GM21737 (cell line): ENCODE measurements at regions not wholly inside any gene's neighbourhood (a gene's known extent, or its start where the extent isn't known, plus 50 kb on each side); places are given as distances from the start of the nearest gene placed in this dataset.
"Not testable (repeated sequence)": the region's sequence is repeated elsewhere in the genome, so short reads cannot be mapped to it uniquely, and the experiment has no call there.

Source experiments
- ATAC-seq: cut with Tn5 transposase; IDR thresholded peaks from one replicate; pipeline ENCODE4 v1.9.1; 2021; ENCODE audit warnings: mild to moderate bottlenecking, moderate library complexity; ENCODE audit not compliant: unreplicated experiment

DNA sequence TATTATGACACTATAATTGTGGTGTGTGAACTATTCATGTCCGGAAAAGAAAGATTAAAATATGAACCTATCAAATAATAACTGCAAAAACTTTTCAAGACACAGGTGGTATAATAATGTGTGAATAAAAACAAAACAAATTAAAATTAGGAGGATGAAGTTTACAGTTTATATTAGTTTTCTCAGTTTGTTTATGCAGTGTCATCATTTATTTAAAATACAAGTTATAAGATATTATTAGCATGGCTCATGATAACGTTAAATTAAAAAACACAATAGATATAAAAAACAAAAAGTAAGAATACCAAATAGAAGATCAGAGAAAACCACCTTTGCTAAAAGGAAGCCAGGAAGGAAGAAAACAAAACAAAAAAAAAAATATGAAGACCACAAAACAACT is 963.8 kb upstream of the ALCAM start:
- no peak for ATAC-seq

GRCh38 chr3:104411757-104412156 is 955.0 kb upstream of the ALCAM start:
- ATAC-seq: no peak

DNA sequence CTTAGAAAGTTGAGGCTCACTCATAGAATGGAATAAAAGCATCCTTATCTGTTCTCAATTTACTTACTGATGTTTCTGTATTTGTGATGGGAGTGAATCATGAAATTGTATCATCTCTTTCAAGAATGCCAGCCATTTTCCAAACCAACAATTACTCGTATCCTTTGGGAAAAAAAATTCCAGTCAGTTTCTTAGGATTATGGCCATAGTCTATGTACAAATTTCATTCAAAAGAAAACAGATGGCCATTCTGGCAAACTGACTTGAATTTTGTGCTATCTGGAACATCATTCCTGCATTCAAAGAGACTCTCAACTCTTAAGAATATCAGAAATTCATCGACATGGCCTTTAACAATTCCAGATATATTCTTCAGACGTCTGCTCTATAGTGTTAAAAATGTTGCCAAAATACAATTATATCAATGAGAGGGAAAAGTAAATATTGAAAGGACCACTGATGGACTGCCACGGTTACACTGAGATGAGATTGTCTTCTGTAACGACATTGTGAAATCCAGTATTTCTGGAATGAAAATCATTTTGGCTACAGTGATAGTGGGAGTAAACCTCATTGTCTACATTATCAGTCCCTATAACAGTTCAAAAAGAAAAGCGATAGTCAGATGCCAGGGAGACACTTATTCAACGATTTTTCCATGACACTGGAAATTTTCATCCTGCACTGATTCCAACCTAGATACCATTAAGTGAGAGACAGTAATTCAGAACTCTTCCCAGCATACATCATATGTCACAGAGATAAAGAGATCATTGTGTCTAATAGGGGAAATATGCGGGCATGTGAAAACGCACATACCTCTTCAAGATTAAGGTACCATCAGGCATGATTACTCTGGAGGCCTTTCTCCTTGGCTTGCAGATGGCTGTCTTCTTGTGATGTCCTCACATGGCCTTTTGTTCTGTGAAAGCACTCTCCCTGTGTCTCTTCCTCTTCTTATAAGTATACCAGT is 953.8 kb upstream of the ALCAM start:
- ATAC-seq: no peak

DNA sequence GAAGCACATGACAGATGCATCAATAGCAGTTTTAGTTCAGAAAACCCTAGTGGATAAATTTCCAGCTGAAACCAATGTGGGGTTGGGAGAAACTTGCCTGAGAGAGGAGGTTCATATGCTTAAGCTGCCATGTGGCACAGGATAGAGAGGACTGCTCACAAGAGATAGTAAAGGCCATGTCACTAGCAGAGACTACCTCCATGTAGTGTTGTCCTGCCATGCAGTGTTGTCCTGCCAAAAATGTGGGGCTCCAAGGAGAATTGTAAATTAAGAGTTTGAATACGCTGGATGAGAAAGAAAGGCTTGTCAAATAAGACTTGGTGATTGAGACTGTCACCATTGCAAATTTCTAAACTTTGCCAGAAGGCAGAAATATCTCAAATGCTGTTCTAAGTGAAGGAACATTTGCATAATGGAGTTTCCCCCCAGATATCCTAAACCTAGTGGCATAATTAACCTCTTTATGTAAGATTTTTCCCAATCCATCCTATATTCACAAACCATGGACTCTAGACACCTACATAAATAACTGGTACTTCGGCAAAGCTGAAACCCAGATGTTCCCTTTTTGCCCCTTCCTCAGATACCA is 938.3 kb upstream of the ALCAM start:
- no peak for ATAC-seq

- ATAC-seq: no peak
Observed at GRCh38 chr3:104429727-104430126, 937.0 kb upstream of the ALCAM start.

DNA sequence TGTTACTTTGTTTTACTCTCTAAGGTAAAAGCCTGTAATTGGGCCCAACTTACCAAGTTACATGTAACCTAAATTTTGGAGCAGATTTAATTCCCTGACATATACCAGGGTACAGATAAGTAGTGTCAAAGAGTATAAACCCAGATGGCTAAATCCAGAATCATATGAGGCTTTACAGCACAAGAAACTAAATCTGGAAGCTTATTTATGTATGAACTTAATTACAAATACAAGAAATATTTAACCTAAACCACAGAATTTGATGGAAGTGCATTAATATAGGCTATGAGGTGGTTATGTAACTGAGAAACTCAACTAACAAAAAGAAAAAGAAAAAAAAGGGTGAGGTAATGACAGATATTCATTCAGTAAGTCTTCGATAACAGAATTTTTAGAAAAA is 930.2 kb upstream of the ALCAM start:
- no peak for ATAC-seq

DNA sequence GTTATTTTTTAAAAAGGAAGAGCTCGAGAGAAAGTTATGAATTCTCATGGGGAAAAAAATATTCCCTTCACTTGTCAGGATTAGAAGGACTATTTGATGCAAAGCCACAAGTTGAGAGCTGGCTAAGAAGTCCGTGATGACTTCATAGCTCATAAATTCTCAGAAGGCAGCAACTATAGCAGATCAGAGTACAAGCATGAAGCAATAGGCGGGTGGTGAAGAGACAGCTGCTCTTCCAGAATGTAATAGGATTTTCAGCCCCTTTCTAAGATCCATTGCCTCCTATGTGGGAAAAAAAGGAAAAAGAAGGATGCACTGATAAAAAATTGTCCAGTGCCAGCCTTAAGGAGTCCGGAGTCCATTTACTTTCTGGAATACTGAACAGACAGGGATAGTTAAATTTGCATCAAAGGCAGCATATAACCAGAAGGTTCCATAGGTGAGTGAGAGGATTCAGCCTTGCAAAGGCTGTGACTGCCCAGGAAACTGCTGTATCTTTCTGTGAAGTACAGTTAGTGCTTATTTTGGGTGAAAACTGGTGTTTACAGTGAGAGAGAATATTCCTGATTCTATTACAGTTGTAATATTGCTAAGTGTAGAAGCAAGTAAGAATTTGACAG is 929.5 kb upstream of the ALCAM start:
- no peak for ATAC-seq

DNA sequence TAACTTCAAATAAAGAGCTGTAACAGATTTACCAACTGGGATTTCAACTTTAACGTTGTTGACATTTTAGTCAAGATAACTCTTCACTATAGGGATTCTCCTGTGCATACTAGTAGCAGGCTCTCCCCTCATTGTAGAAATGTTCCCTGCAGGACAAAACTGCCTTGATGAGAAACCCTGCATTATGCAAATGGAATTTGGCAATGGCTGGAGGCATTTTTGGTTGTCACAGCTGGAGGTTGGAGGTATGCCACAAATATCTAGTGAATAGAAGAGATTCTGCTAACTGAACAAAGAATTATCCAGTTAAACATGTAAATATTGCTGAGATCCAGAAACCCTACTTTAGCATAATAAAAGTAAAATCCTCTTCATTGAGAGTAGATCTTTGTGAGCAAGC is 928.8 kb upstream of the ALCAM start:
- no peak for ATAC-seq

DNA sequence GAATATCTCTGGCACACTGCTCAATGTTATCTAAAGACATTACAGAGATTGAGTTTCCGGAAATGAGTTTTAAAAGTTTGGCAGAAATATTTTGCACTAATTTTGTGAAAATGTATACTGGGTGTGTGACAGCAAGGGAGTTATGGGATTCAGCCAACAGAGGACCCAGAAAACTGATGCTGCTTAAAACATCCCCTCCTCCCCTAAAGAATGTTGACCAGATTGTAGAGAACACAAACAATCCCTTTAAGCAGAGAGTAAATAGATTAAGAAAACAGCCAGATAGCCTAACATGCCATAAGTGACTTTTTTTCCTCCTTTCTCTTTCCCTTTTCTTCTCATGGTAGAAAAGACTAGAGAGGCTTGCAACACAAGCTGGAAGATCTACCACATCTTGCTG is 928.0 kb upstream of the ALCAM start:
- no peak for ATAC-seq

DNA sequence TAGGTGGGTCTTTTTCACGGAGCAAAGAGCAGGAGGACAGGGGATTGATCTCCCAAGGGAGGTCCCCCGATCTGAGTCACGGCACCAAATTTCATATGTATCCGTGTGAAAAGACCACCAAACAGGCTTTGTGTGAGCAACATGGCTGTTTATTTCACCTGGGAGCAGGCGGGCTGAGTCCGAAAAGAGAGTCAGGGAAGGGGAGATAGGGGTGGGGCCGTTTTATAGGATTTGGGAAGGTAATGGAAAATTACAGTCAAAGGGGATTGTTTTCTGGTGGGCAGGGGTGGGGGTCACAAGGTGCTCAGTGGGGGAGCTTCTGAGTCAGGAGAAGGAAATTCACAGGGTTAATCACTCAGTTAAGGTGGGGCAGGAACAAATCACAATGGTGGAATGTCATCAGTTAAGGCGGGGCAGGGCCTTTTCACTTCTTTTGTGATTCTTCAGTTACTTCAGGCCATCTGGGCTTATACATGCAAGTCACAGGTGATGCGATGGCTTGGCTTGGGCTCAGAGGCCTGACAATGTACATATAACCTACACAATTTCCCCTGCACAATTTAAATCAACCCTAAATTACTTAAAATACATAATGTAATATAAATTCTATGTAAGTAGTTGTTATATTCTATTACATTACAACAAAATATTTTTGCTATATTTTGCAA is 921.3 kb upstream of the ALCAM start:
- ATAC-seq: not testable (repeated sequence)

- no peak for ATAC-seq
Observed at GRCh38 chr3:104447681-104448080, 919.0 kb upstream of the ALCAM start.

GRCh38 chr3:104452697-104453096 is 914.0 kb upstream of the ALCAM start:
- ATAC-seq: no peak

DNA sequence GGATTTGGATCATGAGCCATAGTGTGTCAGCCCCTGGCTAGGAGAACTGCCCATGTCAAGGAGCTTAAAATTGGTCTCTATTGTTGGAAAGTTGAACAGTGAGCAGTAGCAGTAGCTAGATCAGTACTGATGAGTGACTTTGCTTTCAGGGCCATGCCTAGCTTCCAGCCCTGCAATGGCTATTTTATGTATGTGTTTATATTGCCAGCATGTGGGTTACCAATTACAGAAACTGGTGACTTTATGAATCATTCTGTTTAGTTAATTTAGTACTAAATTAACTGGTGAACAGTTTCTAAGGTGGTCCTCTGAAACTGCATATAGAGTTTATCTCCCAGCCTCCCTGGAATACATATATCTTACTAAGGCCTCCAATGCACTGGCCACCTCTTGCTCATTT is 908.1 kb upstream of the ALCAM start:
- no peak for ATAC-seq

DNA sequence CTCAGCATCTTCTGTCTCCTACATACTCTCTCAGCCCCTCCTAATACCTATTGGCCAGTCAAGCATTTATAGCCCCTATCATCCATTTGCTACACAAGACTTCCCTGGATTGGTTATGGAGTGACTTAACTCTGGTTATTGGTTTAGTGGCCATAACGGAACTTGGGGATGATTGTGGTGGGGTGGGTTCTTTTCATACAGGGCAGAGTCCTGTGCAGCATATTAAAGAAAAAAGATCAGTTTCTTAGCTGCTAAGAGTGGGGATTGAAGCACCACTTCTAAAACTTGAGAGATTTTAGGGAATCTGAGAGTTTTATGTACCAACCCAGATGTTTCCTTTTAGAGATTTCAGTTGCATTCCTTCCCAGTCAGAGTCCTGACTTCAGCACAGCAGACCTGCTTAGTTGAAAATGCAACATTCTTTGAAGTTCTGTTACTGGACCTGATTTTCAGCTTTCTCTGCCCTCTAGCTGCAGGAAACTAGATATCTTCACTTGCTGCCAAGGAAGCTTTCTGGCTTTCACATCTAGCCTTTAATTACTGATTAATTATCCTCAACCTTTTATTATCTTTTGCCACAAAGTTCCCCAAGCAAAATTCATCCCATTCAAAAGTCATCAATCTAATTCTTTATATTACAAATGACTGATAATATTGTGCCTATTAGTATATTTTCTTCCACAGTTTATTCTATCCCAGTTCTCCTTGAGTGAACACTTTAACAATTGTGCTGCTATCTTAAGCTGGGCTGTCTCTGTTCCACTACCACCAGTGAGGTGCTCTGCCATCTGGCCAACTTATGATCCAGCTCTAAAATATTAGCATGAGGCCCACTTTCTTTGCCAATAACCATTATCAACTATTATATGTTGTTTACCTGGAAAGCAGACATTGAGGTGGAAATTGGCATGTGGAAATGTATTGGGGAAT is 906.0 kb upstream of the ALCAM start:
- peak; percentile 74 for ATAC-seq

DNA sequence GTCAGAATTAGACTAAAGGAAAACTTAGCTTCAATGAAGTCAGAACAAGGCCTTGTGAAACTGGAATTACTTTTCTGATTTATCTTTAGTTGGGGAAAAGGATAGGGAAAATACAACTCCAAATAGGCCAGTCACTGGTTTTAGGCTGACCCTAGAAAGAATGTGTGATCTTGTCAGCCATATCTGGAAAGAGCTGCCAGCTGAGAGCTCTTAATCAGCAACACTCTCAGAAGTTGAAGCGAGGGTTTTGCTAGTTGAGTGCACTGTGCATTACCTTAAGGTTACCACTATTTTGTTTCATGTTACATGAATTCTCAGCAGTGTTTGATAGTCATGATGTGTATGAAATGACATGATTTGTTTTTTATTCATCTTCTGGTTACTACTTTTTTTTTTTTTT is 905.3 kb upstream of the ALCAM start:
- no peak for ATAC-seq

DNA sequence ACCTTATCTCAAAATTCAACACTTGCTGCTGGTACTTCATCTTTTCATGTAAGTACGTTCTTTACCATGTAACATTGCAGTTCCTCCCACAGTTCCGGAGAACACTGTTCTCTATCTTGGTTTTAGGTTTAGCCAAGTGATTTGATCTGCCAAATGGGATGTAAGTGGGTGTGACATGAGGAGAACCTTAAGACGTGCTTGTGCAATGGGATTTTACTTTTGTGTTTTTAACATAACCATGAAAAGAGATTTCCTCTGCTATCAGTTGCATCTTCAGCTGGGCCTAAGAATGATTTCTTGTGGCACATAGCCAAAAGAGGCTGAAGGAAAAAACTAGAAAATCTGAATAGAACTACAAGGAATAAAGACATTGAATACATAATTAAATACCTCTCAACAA is 894.5 kb upstream of the ALCAM start:
- ATAC-seq: no peak

GRCh38 chr3:104474011-104474410 is 892.7 kb upstream of the ALCAM start:
- ATAC-seq: no peak

DNA sequence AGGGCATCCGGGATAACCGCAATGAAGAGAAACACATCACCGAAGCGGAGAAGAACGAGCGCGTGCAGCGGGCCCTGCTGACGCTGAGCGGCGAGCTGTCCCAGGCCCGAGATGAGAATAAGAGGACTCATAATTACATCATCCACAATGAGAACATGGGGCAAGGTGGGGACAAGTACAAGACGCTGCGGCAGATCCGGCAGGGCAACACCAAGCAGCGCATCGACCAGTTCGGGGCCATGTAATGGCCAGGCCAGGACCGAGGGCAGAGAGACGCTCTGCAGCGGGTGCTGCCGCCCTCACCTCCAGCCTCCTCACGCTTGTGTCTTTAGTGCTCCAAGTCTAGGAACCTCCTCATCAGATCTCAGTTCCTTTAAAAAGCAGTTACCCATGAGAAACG is 863.7 kb upstream of the ALCAM start:
- ATAC-seq: no peak

DNA sequence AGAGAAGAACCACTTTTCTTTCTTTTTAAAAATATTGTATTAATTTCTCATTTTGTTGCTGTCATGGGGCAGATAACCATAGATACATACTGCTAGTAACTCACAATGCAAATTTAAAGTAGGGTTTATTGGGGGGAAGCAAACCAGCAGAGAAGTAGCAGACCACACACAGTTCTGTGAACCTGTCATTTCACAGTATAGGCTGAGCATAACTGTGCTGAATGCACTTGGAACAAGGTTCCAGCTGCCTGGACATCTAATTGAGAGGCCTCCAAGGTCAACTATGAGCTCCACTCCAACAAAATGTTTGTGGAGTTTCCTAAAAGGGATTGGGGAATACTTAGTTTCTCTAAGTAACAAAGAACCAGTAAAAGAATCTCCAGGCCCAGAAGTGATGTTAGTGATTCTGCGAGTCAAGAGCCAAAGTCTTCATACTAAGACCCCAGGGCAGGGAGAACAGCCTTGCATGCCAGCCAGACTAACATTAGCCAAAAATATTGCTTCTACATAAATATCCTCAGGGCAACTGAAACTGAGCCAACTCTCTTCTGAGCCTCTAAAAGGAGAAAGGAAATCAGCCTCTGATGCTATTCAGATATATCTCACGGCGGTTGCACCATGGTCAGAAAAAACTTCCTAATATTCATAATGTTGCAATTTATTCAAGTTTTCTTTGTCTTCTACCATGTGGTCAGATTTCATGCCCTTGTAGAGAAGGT is 856.4 kb upstream of the ALCAM start:
- no peak for ATAC-seq

DNA sequence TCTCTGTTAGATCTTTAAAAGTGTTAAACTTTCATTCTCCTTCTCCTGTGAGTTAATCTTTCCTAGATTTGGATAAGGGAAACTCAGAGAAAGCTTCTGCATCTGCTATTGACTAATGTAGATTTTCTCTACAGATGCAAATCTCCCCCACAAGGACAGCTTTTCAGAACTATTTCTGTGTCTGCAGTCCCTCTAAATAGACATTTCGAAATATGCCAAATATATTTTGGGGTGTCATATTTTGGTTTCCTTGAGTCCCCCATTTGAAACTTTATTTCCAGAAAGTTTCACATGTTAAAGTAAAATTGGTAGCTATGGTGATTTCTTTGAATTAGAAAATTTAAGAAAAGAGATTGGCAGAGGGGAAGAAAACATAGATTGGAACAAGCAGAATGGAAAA is 852.3 kb upstream of the ALCAM start:
- no peak for ATAC-seq
